NCI-H524 treated with DMSO at 0.1 percent for 48 hours (cell line): ENCODE measurements at regions not wholly inside any gene's neighbourhood (a gene's known extent, or its start where the extent isn't known, plus 50 kb on each side); places are given as distances from the start of the nearest gene placed in this dataset.
"Not testable (repeated sequence)": the region's sequence is repeated elsewhere in the genome, so short reads cannot be mapped to it uniquely, and the experiment has no call there.

Experiments used
- DNase-seq: peaks from one replicate; lab custom pipeline; 2025; lab: John Stamatoyannopoulos, UW

GRCh38 chr3:194189243-194189791 is 53.4 kb downstream of the HES1 start:
- no peak for DNase-seq

- DNase-seq = not testable (repeated sequence)
Measured at GRCh38 chr3:194191850-194192249, 55.9 kb downstream of the HES1 start.

GRCh38 chr3:194194051-194194756 is 58.3 kb downstream of the HES1 start:
- no peak for DNase-seq

- no peak for DNase-seq
Measured at GRCh38 chr3:194194757-194195085, 58.8 kb downstream of the HES1 start.

- no peak for DNase-seq
Measured at GRCh38 chr3:194195611-194196010, 59.7 kb downstream of the HES1 start.

GRCh38 chr3:194196876-194197275 is 60.9 kb downstream of the HES1 start:
- DNase-seq = no peak

GRCh38 chr3:194197396-194197960 is 61.5 kb downstream of the HES1 start:
- DNase-seq = no peak

- DNase-seq = no peak
Measured at GRCh38 chr3:194197981-194198695, 62.2 kb downstream of the HES1 start.

GRCh38 chr3:194198938-194199337 is 63.0 kb downstream of the HES1 start:
- DNase-seq = no peak

- DNase-seq = no peak
Measured at GRCh38 chr3:194200422-194201081, 64.6 kb downstream of the HES1 start.

- no peak for DNase-seq
Measured at GRCh38 chr3:194201953-194202666, 66.2 kb downstream of the HES1 start.

- DNase-seq = no peak
Measured at GRCh38 chr3:194203482-194204041, 67.6 kb downstream of the HES1 start.

- DNase-seq = no peak
Measured at GRCh38 chr3:194204042-194204987, 68.4 kb downstream of the HES1 start.

GRCh38 chr3:194205675-194206133 is 69.8 kb downstream of the HES1 start:
- DNase-seq = no peak

GRCh38 chr3:194206320-194206719 is 70.4 kb downstream of the HES1 start:
- DNase-seq = no peak

GRCh38 chr3:194208709-194209108 is 72.8 kb downstream of the HES1 start:
- DNase-seq = no peak

GRCh38 chr3:194212161-194212844 is 76.4 kb downstream of the HES1 start:
- DNase-seq = no peak

- DNase-seq = no peak
Measured at GRCh38 chr3:194212845-194213331, 76.9 kb downstream of the HES1 start.

- no peak for DNase-seq
Measured at GRCh38 chr3:194215392-194215791, 79.4 kb downstream of the HES1 start.
